ENCODE measurements at regions not wholly inside any gene's neighbourhood (a gene's known extent, or its start where the extent isn't known, plus 50 kb on each side); places are given as distances from the start of the nearest gene placed in this dataset.

- Histone ChIP-seq H3K4me2 (ENCODE audit: low read depth, low read length, poor library complexity, severe bottlenecking) (no peak overlapping the region), H3K79me2 (ENCODE audit: insufficient read depth, low read length) (no peaks in the 10 kb centered on the region), H2AFZ (ENCODE audit: low read length) (no peak overlapping the region), H4K20me1 (ENCODE audit: insufficient read depth, low read length, poor library complexity, severe bottlenecking) (no peaks in the 10 kb centered on the region), H3K4me1 (ENCODE audit: insufficient read depth, low read length, poor library complexity, severe bottlenecking) (no peaks in the 10 kb centered on the region), H3F3A (ENCODE audit: low read depth) (no peaks in the 10 kb centered on the region), H3K4me3 (ENCODE audit: low read length, poor library complexity, severe bottlenecking) (no peak overlapping the region), H3K9me3 (ENCODE audit: insufficient read depth, low read depth, low read length) (no peaks in the 10 kb centered on the region), H3K36me3 (ENCODE audit: insufficient read depth, low read length) (no peaks in the 10 kb centered on the region), H3K9ac (ENCODE audit: low read depth, low read length, poor library complexity, severe bottlenecking) (no peak overlapping the region), H3K9me2 (replicated peaks; ENCODE audit: low read depth, low read length) (no peaks in the 10 kb centered on the region), H3K27me3 (ENCODE audit: insufficient read depth, low read length, poor library complexity, severe bottlenecking) (no peaks in the 10 kb centered on the region)
- TF ChIP-seq CTCF (conservative IDR thresholded peaks at IDR 0.05; ENCODE audit: low read length) (no peak), EZH2phosphoT487 (IDR thresholded peaks at IDR 0.05; ENCODE audit: borderline replicate concordance) (no peak)
Observed at GRCh38 chr10:29881811-29882210, 177.6 kb downstream of the JCAD start.

- H3K9ac ChIP-seq (ENCODE audit: low read depth, low read length, poor library complexity, severe bottlenecking) = no peak overlapping the region
- no peaks in the 10 kb centered on the region for H3F3A ChIP-seq (ENCODE audit: low read depth)
- no peaks in the 10 kb centered on the region for H3K4me1 ChIP-seq (ENCODE audit: insufficient read depth, low read length, poor library complexity, severe bottlenecking)
- H3K27me3 ChIP-seq (ENCODE audit: insufficient read depth, low read length, poor library complexity, severe bottlenecking) = no peaks in the 10 kb centered on the region
- H3K9me2 ChIP-seq (replicated peaks; ENCODE audit: low read depth, low read length) = no peaks in the 10 kb centered on the region
- TF ChIP-seq EZH2phosphoT487 (IDR thresholded peaks at IDR 0.05; ENCODE audit: borderline replicate concordance) = no peak
- TF ChIP-seq CTCF (conservative IDR thresholded peaks at IDR 0.05; ENCODE audit: low read length) = no peak
- no peak overlapping the region for H3K4me3 ChIP-seq (ENCODE audit: low read length, poor library complexity, severe bottlenecking)
- H3K9me3 ChIP-seq (ENCODE audit: insufficient read depth, low read depth, low read length) = no peaks in the 10 kb centered on the region
- H2AFZ ChIP-seq (ENCODE audit: low read length) = no peak overlapping the region
- H3K4me2 ChIP-seq (ENCODE audit: low read depth, low read length, poor library complexity, severe bottlenecking) = no peak overlapping the region
- no peaks in the 10 kb centered on the region for H3K36me3 ChIP-seq (ENCODE audit: insufficient read depth, low read length)
- H4K20me1 ChIP-seq (ENCODE audit: insufficient read depth, low read length, poor library complexity, severe bottlenecking) = no peaks in the 10 kb centered on the region
- H3K79me2 ChIP-seq (ENCODE audit: insufficient read depth, low read length) = no peaks in the 10 kb centered on the region
Observed at GRCh38 chr10:29881336-29881771, 178.0 kb downstream of the JCAD start.

GRCh38 chr10:29880856-29881255 lies 178.5 kb downstream of the JCAD start:
- Histone ChIP-seq H3F3A (ENCODE audit: low read depth) (no peaks in the 10 kb centered on the region), H3K9ac (ENCODE audit: low read depth, low read length, poor library complexity, severe bottlenecking) (no peak overlapping the region), H3K9me3 (ENCODE audit: insufficient read depth, low read depth, low read length) (no peaks in the 10 kb centered on the region), H3K4me3 (ENCODE audit: low read length, poor library complexity, severe bottlenecking) (no peak overlapping the region), H4K20me1 (ENCODE audit: insufficient read depth, low read length, poor library complexity, severe bottlenecking) (no peaks in the 10 kb centered on the region), H3K4me2 (ENCODE audit: low read depth, low read length, poor library complexity, severe bottlenecking) (no peak overlapping the region), H3K4me1 (ENCODE audit: insufficient read depth, low read length, poor library complexity, severe bottlenecking) (no peaks in the 10 kb centered on the region), H3K36me3 (ENCODE audit: insufficient read depth, low read length) (no peaks in the 10 kb centered on the region), H2AFZ (ENCODE audit: low read length) (no peak overlapping the region), H3K9me2 (replicated peaks; ENCODE audit: low read depth, low read length) (no peaks in the 10 kb centered on the region), H3K27me3 (ENCODE audit: insufficient read depth, low read length, poor library complexity, severe bottlenecking) (no peaks in the 10 kb centered on the region), H3K79me2 (ENCODE audit: insufficient read depth, low read length) (no peaks in the 10 kb centered on the region)
- TF ChIP-seq CTCF (conservative IDR thresholded peaks at IDR 0.05; ENCODE audit: low read length) (no peak), EZH2phosphoT487 (IDR thresholded peaks at IDR 0.05; ENCODE audit: borderline replicate concordance) (no peak)

Data from Loucy (cell line).